ENCODE measurements at regions not wholly inside any gene's neighbourhood (a gene's known extent, or its start where the extent isn't known, plus 50 kb on each side); places are given as distances from the start of the nearest gene placed in this dataset.

GRCh38 chr2:173432049-173432754 lies 77.5 kb downstream of the CDCA7 start:
- no peaks in the 10 kb centered on the region for H3K9me3 ChIP-seq
- intact Hi-C loops (cut with DNase I; ENCODE audit: low total_unique reads), result no loop called here
- H3K27me3 ChIP-seq (replicated peaks in 1 of 7), result peaks cover 0 to 19% (median 0%) of the 10 kb centered on the region in 7 donors
- H3K4me1 ChIP-seq, result no peaks in the 10 kb centered on the region
- no peak overlapping the region for H3K27ac ChIP-seq
- H3K36me3 ChIP-seq, result no peaks in the 10 kb centered on the region
- TF ChIP-seq POLR2A (IDR thresholded peaks at IDR 0.05) (no peak), POLR2AphosphoS5 (IDR thresholded peaks at IDR 0.05) (no peak), CTCF (IDR thresholded peaks at IDR 0.05 in 8 of 11, conservative IDR thresholded peaks at IDR 0.05 in 3 of 11) (no peak)
- WGBS, 5 donors, result 44 to 62% (median 53%) methylated on average over 7 of the region's 7 CpGs
- no peak for DNase-seq
- H3K4me3 ChIP-seq, result no peak overlapping the region

- Histone ChIP-seq H3K27ac (no peak overlapping the region), H3K4me1 (no peaks in the 10 kb centered on the region), H3K9me3 (no peaks in the 10 kb centered on the region), H3K27me3 (replicated peaks in 1 of 7) (peaks cover 0 to 22% (median 0%) of the 10 kb centered on the region in 7 donors), H3K36me3 (no peaks in the 10 kb centered on the region), H3K4me3 (no peak overlapping the region)
- TF ChIP-seq POLR2AphosphoS5 (IDR thresholded peaks at IDR 0.05), result no peak
- TF ChIP-seq POLR2A (IDR thresholded peaks at IDR 0.05), result no peak
- no peak for TF ChIP-seq CTCF (IDR thresholded peaks at IDR 0.05 in 8 of 11, conservative IDR thresholded peaks at IDR 0.05 in 3 of 11)
- intact Hi-C loops (cut with DNase I; ENCODE audit: low total_unique reads), result no loop called here
- WGBS, 5 donors, result 86 to 93% (median 91%) methylated on average over 5 of the region's 5 CpGs
- no peak for DNase-seq
Observed at GRCh38 chr2:173434762-173435569, 80.3 kb downstream of the CDCA7 start.

GRCh38 chr2:173435574-173435973 lies 80.9 kb downstream of the CDCA7 start:
- Histone ChIP-seq H3K27ac (no peak overlapping the region), H3K4me1 (no peaks in the 10 kb centered on the region), H3K9me3 (no peaks in the 10 kb centered on the region), H3K4me3 (no peak overlapping the region), H3K36me3 (no peaks in the 10 kb centered on the region), H3K27me3 (replicated peaks in 1 of 7) (peaks cover 0 to 20% (median 0%) of the 10 kb centered on the region in 7 donors)
- intact Hi-C loops (cut with DNase I; ENCODE audit: low total_unique reads), result no loop called here
- WGBS, 5 donors, result 81 to 88% (median 82%) methylated on average over 2 of the region's 2 CpGs
- DNase-seq, result no peak
- TF ChIP-seq POLR2A (IDR thresholded peaks at IDR 0.05), result no peak
- TF ChIP-seq POLR2AphosphoS5 (IDR thresholded peaks at IDR 0.05), result no peak
- TF ChIP-seq CTCF (IDR thresholded peaks at IDR 0.05 in 8 of 11, conservative IDR thresholded peaks at IDR 0.05 in 3 of 11), result no peak

- no peaks in the 10 kb centered on the region for H3K36me3 ChIP-seq
- WGBS, 5 donors, result 27 to 53% (median 43%) methylated on average over 2 of the region's 2 CpGs
- TF ChIP-seq POLR2A (IDR thresholded peaks at IDR 0.05), result no peak
- no peak for TF ChIP-seq POLR2AphosphoS5 (IDR thresholded peaks at IDR 0.05)
- no peak for TF ChIP-seq CTCF (IDR thresholded peaks at IDR 0.05 in 8 of 11, conservative IDR thresholded peaks at IDR 0.05 in 3 of 11)
- H3K27ac ChIP-seq, result no peak overlapping the region
- intact Hi-C loops (cut with DNase I; ENCODE audit: low total_unique reads), result no loop called here
- H3K4me3 ChIP-seq, result no peak overlapping the region
- no peaks in the 10 kb centered on the region for H3K4me1 ChIP-seq
- H3K9me3 ChIP-seq, result no peaks in the 10 kb centered on the region
- DNase-seq, result no peak
- H3K27me3 ChIP-seq (replicated peaks in 1 of 7), result peaks cover 0 to 19% (median 0%) of the 10 kb centered on the region in 7 donors
Observed at GRCh38 chr2:173436088-173436487, 81.4 kb downstream of the CDCA7 start.
